Ishikawa (cell line): ENCODE measurements at regions not wholly inside any gene's neighbourhood (a gene's known extent, or its start where the extent isn't known, plus 50 kb on each side); places are given as distances from the start of the nearest gene placed in this dataset.

Experiments used
- CEBPB ChIP-seq: IDR thresholded peaks from 2 replicates; pipeline ENCODE4 v1.6.1; 2012
- CREB1 ChIP-seq: IDR thresholded peaks from 2 replicates; pipeline ENCODE4 v1.6.1; 2012; ENCODE audit warnings: low read depth
- EGR1 ChIP-seq: IDR thresholded peaks from 2 replicates; pipeline ENCODE4 v1.6.1; 2012
- EP300 ChIP-seq: IDR thresholded peaks from 2 replicates; pipeline ENCODE4 v1.6.1; 2012; ENCODE audit warnings: borderline replicate concordance
- FOXM1 ChIP-seq: IDR thresholded peaks from 2 replicates; pipeline ENCODE4 v1.6.1; 2012; ENCODE audit warnings: low read depth, borderline replicate concordance
- NFIC ChIP-seq: IDR thresholded peaks from 2 replicates; pipeline ENCODE4 v1.6.1; 2012
- RAD21 ChIP-seq: IDR thresholded peaks from 2 replicates; pipeline ENCODE4 v1.6.1; 2012; ENCODE audit warnings: low read depth
- REST ChIP-seq: IDR thresholded peaks from 2 replicates; pipeline ENCODE4 v1.6.1; 2012; ENCODE audit warnings: low read depth, mild to moderate bottlenecking
- TAF1 ChIP-seq: IDR thresholded peaks from 2 replicates; pipeline ENCODE4 v1.6.1; 2012; ENCODE audit warnings: low read depth, mild to moderate bottlenecking
- TCF12 ChIP-seq: IDR thresholded peaks from 2 replicates; pipeline ENCODE4 v1.6.1; 2012; ENCODE audit warnings: low read depth
- TEAD4 ChIP-seq: IDR thresholded peaks from 2 replicates; pipeline ENCODE4 v1.6.1; 2012
- YY1 ChIP-seq: IDR thresholded peaks from 2 replicates; pipeline ENCODE4 v1.6.1; 2012; ENCODE audit warnings: low read depth
- ZBTB7A ChIP-seq: IDR thresholded peaks from 2 replicates; pipeline ENCODE4 v1.6.1; 2012; ENCODE audit warnings: low read depth
- TF ChIP-seq, protein P1 (sequence below): IDR thresholded peaks from 2 replicates; pipeline ENCODE4 v1.6.1; 2012
- TF ChIP-seq, protein P2 (sequence below): IDR thresholded peaks from 2 replicates; pipeline ENCODE4 v1.6.1; 2012

DNA sequence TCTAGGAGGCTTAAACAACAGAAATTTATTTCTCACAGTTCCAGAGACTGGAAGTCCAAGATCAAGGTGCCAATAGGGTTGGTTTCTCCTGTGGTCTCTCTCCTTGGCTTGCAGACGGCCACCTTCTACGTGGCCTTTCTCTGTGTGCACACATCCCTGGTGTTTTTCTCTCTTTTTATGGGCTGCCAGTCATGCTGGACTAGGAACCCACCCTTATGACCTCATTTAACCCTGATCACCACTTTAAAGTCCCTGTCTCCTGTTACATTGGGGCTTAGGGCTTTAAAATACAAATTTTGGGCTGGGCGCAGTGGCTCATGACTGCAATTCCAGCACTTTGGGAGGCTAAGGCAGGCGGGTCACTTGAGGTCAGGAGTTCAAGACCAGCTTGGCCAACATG lies 157.1 kb downstream of the TLE1 start:
- TF ChIP-seq EGR1 (no peak), REST (no peak), RAD21 (no peak), FOXM1 (no peak), CEBPB (no peak), CREB1 (no peak), NFIC (no peak), YY1 (no peak), TCF12 (no peak), ZBTB7A (no peak), TAF1 (no peak), EP300 (no peak)
- TF ChIP-seq, protein P1, sequence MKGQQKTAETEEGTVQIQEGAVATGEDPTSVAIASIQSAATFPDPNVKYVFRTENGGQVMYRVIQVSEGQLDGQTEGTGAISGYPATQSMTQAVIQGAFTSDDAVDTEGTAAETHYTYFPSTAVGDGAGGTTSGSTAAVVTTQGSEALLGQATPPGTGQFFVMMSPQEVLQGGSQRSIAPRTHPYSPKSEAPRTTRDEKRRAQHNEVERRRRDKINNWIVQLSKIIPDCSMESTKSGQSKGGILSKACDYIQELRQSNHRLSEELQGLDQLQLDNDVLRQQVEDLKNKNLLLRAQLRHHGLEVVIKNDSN, result no peak
- TF ChIP-seq, protein P2, sequence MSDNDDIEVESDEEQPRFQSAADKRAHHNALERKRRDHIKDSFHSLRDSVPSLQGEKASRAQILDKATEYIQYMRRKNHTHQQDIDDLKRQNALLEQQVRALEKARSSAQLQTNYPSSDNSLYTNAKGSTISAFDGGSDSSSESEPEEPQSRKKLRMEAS, result no peak

DNA sequence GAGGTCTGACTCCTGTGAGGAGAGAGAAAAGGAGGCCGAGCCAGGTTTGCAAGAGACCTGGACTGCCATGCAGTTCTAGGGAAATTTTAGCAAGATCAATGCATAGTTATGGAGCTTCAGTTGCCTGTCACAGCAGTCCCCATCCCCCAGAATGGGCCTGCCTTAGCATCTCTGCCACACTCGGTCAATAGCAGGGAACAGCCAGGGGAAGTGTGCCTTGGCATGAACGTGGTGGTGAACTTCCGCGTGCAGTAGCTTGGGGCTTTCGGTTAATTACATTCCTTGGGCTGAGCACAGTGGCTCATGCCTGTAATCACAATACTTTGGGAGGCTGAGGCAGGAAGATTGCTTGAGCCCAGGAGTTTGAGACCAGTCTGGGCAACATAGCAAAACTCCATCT lies 157.8 kb downstream of the TLE1 start:
- TF ChIP-seq CREB1, result no peak

- TF ChIP-seq ZBTB7A (no peak), CEBPB (no peak), EP300 (no peak), FOXM1 (no peak)
Measured at GRCh38 chr9:81530846-81531245, 158.5 kb downstream of the TLE1 start.

- TF ChIP-seq, protein P1, result no peak
- TF ChIP-seq YY1, result no peak
- no peak for TF ChIP-seq REST
- TF ChIP-seq ZBTB7A, result no peak
- no peak for TF ChIP-seq TAF1
- TF ChIP-seq, protein P2, result no peak
- TF ChIP-seq NFIC, result no peak
Measured at GRCh38 chr9:81530310-81530810, 159.0 kb downstream of the TLE1 start.

GRCh38 chr9:81529556-81530193 lies 159.7 kb downstream of the TLE1 start:
- TF ChIP-seq, protein P2, result peak; percentile 40; the same call in 1 of the 2 replicates
- no peak for TF ChIP-seq TEAD4

GRCh38 chr9:81526587-81526986 lies 162.8 kb downstream of the TLE1 start:
- TF ChIP-seq YY1 (no peak), CREB1 (no peak), EGR1 (no peak), TAF1 (no peak), FOXM1 (no peak), EP300 (no peak), REST (no peak), RAD21 (no peak), TCF12 (no peak), NFIC (no peak), TEAD4 (no peak)
- TF ChIP-seq, protein P2, result no peak
- TF ChIP-seq, protein P1, result no peak
